AG04449 (cell line): ENCODE measurements at regions not wholly inside any gene's neighbourhood (a gene's known extent, or its start where the extent isn't known, plus 50 kb on each side); places are given as distances from the start of the nearest gene placed in this dataset.

Source experiments
- CTCF ChIA-PET: fragments of 350-600 bp; formaldehyde crosslinking; extraction: SDS; loops from one replicate; lab custom pipeline; 2021; ENCODE audit warnings: antibody characterized with exemption; lab: Yijun Ruan, JAX
- POLR2A ChIA-PET: fragments of 400-600, 350-600 bp; formaldehyde crosslinking; extraction: SDS; loops from one replicate; lab custom pipeline; 2020; ENCODE audit warnings: antibody characterized with exemption, inconsistent platforms; lab: Yijun Ruan, JAX
- DNase-seq: peaks from one replicate; pipeline ENCODE4 v3.0.0-alpha.2; 2010; ENCODE audit warnings: low read depth, low spot score
- H3K4me3 ChIP-seq: 2 replicates; pipeline ENCODE4 v1.5.1; 2011; ENCODE audit warnings: low read depth, mild to moderate bottlenecking, control low read depth, low read length
- CTCF ChIP-seq: IDR thresholded peaks from one replicate; pipeline ENCODE4 v1.5.1; 2011; ENCODE audit warnings: mild to moderate bottlenecking, moderate library complexity, low read length, control low read depth, inconsistent platforms; ENCODE audit not compliant: insufficient read depth; ENCODE audit errors: missing control alignments

GRCh38 chr5:117058740-117059139, 484.1 kb upstream of the SEMA6A start:
- no peak for TF ChIP-seq CTCF
- ChIA-PET POLR2A (no interaction called here), CTCF (no interaction called here)
- no peak for DNase-seq
- H3K4me3 ChIP-seq: no peak overlapping the region

GRCh38 chr5:117055517-117055916, 480.9 kb upstream of the SEMA6A start:
- ChIA-PET POLR2A (no interaction called here), CTCF (no interaction called here)
- H3K4me3 ChIP-seq: no peak overlapping the region
- no peak for DNase-seq
- no peak for TF ChIP-seq CTCF

- ChIA-PET CTCF (no interaction called here), POLR2A (no interaction called here)
- DNase-seq: no peak
- no peak overlapping the region for H3K4me3 ChIP-seq
- TF ChIP-seq CTCF: no peak
Measured at GRCh38 chr5:117054911-117055310, 480.3 kb upstream of the SEMA6A start.

- CTCF ChIA-PET: no interaction called here
- no peak for DNase-seq
- H3K4me3 ChIP-seq: no peak overlapping the region
- POLR2A ChIA-PET: no interaction called here
- TF ChIP-seq CTCF: no peak
Measured at GRCh38 chr5:117054141-117054540, 479.5 kb upstream of the SEMA6A start.

- POLR2A ChIA-PET: no interaction called here
- CTCF ChIA-PET: no interaction called here
- no peak for TF ChIP-seq CTCF
- DNase-seq: no peak
- H3K4me3 ChIP-seq: no peak overlapping the region
Measured at GRCh38 chr5:117041926-117042595, 467.4 kb upstream of the SEMA6A start.

- TF ChIP-seq CTCF: no peak
- DNase-seq: no peak
- H3K4me3 ChIP-seq: no peak overlapping the region
- ChIA-PET CTCF (interaction anchor here (1.2 kb wide), 1 partner anchor 902 kb away, joined by 3 read pairs; no protein-coding TSS in a partner anchor), POLR2A (no interaction called here)
Measured at GRCh38 chr5:117039035-117039434, 464.4 kb upstream of the SEMA6A start.
